Activated naive CD4-positive, alpha-beta T cell treated with anti-CD3 and anti-CD28 coated beads, Interleukin-2, amount 50 U/mL, for 16 hours (primary cell): ENCODE measurements at regions not wholly inside any gene's neighbourhood (a gene's known extent, or its start where the extent isn't known, plus 50 kb on each side); places are given as distances from the start of the nearest gene placed in this dataset.

Source experiments
- DNase-seq: peaks from one replicate; pipeline ENCODE4 v3.0.0-alpha.2; 2020

DNA sequence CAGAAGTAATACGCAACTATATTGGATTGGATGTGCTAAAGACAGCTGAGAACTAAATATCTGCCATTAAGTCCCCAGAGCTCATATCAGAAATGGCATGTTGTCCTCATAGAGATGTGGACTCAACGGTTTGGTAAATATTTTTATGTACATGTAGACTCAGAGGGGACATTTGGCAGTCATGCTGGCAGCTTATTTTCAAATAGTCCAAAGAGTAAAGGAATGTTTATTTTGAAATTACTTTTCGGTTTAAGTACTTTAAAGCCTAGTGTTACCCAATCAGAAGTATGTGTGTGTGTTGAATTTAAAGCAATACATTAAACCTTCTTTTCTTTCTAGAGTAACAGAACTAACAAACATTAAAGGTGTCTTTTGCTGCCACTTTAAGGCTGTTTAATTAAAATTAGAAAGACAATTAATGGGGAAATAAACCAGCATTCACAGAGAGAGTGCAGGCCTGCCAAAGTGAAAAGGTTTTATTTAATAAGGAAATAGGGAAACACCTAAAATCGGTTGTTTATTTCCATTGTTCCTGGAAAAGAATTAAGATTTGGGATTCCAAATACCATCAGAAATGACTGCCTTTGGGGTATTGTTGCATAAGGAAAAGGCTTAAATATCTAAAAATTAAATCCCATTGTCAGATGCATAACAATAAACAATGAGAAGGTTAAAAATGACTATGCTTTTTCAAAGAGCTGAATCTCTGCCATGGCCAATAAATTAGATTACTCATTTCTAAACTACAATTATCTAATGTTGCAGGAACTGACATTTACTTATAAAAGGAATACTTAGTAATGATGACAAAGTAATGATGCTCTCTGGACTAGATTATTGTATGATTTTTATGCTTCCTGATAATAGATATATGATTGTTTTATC lies 113.4 kb upstream of the AHR start:
- no peak for DNase-seq

DNA sequence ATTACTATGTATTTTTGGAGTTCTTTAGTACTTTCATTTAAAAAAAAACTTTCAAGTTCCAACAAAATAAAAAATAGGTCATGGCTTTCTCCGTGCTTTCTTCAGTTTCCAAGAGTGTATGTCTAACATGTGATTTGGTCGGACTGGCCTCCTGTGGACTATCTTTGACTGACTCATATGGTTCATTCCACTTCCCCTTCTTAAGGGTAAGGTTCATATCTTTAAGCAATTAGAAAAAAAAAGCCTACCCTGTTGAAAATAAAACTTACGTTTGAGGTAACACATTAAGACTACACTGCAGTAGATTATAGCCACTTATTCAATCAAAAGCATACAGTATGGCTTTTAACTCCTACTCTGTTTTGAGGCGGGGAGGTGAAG lies 112.8 kb upstream of the AHR start:
- DNase-seq: no peak

DNA sequence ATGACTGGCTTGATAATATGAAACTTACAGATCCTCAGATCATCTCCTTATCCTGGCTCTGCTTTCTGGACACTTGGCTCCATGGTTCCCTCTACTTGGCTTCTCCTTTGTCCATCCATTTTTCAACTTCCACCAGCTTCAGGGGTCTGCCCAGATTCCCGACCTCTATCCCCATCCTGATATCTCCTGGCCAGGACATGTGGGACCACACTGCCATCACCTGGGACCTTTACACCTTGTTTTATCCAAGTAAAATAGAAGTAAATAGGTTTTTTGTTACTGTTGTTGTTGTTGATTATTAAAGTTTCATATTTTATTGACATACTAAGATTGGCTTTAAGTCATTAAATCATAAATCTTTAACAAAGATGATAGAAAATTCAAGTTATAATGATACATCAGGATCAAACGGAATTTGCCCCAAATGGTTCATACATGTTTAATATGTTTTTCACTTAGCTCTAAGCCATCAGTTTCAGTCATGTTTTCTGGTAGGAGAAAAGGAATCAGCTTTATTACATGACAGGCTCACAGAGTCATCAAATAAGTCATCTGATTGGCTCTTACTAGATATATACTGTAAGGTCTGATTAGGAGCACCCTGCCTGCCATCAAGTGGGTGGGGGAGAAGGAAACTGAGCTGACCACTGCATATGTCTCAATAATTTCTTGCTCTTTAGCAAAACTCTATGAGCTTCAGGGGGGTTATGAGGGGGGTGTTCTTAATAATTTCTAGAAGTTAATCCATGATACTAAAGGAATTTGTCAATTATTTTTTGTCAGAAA lies 111.5 kb upstream of the AHR start:
- DNase-seq: no peak

DNA sequence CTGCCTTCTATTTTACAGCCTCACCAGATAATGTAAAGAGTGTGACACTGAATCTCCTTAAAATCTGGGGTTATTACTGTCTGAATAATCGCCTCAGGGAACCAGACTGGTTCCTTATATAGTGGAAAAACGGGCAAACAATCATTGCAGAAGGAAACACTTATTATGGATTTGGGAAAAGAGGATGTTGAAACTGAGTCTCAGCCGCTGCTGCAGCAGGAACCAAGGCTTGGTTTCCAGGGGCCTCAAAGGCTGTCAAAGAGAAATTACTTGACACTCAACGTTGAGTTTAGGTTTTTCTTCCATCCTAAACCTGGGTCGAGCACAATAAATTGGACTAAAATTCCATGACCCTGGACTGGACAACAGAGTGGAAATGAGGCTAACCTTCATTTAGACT lies 103.8 kb upstream of the AHR start:
- no peak for DNase-seq

GRCh38 chr7:17195576-17195975 lies 102.9 kb upstream of the AHR start:
- no peak for DNase-seq

GRCh38 chr7:17205910-17206309 lies 92.5 kb upstream of the AHR start:
- no peak for DNase-seq

- no peak for DNase-seq
Measured at GRCh38 chr7:17206349-17206905, 92.0 kb upstream of the AHR start.

GRCh38 chr7:17207220-17207619 lies 91.2 kb upstream of the AHR start:
- no peak for DNase-seq

DNA sequence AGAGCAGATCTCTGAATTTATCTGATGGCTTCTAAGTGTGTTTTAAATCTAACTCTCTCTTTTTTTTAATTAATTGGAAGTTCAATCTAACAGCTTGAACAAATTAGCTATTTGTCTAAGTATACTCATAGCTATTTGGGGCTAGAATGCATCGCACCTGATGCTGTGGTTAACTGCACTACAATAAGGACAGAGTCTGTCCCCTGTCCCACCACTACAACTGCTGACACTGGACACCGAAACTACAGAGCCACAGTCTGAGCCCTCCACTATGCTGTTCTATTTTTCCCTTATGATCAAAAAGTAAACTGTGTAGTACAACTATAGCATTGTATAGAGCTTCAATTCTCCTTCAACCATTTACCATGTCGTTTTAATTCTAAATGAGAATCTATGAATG lies 89.4 kb upstream of the AHR start:
- DNase-seq: no peak

GRCh38 chr7:17211307-17211836 lies 87.1 kb upstream of the AHR start:
- no peak for DNase-seq

- no peak for DNase-seq
Measured at GRCh38 chr7:17212188-17212587, 86.3 kb upstream of the AHR start.

DNA sequence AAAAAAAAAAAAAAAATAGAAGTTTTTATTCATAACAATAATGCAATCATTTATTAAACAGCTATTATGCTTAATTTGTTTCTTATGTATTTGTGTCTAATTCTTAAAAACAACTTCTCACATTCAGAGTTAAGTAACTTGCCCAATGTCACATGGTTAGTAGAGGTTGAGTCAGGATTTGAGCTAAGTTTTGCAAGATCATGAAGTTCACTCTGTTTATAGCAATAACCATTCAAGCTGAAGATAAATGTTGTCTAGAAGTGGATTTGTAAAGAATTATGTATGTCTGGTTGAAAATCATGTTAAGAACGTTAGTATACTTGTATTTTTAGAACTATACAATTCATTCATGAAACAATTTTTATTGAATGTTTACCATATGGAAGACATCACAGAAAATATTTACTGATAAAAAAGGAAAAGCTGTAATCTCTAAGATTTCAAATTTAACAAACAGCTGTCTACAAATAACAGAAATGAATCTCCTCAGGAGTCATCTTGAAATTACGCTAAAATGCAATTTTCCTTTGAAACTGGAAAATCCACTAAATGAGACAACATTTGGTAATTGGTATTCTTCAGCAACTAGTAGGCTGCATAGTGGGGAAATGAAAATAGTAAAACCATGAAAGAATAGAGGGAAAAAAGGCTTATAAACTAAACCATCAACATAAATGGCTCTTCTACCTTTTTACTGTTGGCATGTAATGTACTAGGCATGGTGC lies 70.5 kb upstream of the AHR start:
- no peak for DNase-seq

DNA sequence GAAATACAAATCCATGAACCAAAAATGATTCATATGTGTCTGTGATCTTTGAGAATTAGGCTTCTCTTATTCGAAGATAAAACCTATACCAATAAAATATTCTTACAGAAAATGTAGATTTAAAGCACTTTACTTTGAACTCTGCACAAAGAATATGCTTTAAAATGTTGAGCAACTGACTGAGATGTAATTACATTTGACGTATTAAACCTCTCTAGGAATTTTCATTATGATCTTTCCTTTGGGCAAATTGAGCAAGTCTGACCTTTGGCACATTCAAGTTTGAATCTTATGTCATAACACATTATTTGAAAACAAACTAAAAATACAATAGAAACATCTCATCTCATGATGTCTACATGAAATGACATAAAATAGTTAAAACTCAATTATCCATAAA lies 69.2 kb upstream of the AHR start:
- no peak for DNase-seq

GRCh38 chr7:17230099-17230807 lies 68.2 kb upstream of the AHR start:
- DNase-seq: no peak

DNA sequence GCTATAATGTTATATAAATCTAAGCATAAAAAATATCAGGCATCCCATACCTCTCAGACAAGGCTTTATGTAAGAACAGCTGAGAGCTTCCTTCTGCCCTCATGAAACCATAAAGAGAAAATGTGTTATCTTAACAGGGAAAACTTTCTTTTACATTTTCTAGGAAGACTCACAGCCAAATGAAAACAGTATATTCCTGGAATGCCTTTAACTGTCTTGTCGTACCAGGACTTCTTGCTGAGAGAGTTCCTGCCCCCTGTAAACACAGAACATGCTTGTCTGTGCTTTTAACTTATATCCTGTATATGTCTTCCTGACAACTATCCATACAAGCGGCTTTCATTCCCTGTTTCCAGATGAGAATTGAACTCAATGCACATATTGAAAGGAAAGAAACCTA lies 64.8 kb upstream of the AHR start:
- DNase-seq: no peak

- peak; percentile 32 for DNase-seq
Measured at GRCh38 chr7:17234030-17234397, 64.4 kb upstream of the AHR start.

DNA sequence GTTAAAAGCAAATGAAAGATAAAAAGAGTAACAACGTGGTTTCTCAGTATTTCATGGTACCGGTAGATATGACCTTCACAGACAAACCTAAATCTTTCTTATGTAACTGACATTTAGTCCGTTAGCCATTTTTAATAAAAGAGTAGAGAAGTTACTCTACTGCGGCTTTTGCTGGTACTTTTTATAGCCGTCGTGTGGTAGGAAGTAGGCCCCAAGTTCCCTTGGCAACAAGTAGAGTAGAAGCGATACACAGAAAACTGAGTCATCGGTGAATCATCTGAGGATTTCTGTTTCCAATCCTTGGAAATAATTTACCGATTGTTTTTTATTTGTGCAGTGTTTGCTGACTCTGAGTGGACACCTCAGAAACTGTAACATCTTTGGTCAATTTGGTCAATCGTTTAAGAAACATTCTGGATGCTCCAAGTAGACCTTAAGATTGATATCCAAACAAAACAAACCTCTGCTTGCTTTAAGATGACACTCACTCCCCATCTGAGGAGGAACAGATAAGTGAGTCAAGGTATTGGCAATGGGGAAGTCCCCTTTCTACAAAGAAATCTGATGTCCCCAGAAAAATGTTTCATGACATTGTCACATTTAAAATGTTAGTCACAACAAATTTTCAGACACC lies 63.9 kb upstream of the AHR start:
- DNase-seq: peak; percentile 55

- DNase-seq: no peak
Measured at GRCh38 chr7:17236171-17236570, 62.3 kb upstream of the AHR start.

DNA sequence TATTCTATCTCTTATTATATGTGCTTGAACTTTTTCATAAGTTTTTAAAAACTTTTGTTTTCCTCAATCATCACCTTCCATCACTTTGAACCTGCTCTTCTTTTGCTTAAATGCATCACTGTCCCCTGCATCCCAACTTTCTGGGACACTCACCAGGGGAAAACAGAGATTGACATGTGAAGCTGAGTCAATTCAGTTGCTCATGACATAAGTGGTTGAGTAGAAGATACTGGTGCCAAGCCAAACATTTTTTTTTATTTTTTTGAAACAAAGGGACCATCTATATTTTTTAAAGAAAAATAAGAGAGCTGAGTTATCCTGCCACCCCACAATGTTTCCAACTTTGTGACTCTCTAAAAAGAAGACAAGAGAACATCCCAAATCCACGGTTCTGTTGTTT lies 61.8 kb upstream of the AHR start:
- DNase-seq: no peak

DNA sequence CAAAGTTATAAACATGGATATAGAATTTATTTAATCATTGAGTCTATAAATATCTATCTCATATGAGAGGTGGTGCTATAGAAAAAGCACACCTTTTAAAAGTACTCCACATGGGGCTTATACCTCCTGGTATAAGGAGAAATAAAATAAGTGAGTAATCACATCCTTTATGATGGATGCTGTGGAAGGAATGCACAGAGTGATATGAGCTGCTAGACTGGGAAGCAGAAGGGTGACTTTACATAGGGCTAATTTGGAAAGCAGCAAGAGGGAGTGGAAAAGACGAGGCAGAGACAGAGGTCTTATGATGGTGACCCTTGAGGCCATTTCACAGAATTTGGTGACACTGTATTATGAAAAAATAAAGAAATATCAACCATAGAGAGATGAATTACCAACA lies 59.4 kb upstream of the AHR start:
- no peak for DNase-seq

DNA sequence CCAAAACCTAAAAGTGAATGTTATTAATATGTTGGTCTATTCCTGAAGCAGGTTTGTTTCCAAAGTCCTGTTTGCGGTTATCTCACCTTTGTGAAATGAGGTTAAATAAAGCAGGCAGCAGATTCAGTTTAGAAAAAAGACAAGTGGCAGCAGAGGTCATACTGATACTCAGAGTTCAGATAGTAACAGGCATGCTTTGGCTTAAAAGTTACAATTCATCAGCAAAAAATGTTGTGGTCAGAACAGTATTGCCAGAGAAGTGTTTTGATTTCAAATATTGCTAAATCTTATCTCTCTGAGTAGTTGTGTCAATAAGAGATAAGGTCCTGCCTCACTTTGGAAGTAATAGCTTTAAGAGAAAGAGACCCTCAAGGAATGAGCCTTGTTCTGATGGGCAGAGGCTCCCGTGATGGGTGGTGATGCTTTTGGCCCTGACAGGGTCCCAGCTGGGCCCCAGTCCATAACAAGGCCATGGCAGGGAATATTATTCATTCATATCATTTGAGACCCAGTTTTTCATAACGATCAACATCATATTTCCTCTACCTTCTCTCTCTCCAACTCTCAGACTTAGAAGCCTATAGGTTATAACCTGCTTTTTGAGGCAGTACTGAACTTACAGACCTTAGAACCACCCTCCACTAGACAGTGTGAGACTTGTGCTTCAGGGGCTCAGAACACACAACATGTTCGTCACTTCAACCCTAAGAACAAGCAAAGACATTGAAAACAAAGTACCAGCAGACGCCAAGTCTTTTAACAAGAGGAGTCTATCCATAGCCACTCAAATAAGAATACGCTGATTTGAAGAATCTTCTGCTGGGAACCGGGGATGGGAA lies 58.5 kb upstream of the AHR start:
- no peak for DNase-seq
